OCI-LY7 (cell line): ENCODE measurements at regions not wholly inside any gene's neighbourhood (a gene's known extent, or its start where the extent isn't known, plus 50 kb on each side); places are given as distances from the start of the nearest gene placed in this dataset.
"Not testable (repeated sequence)": the region's sequence is repeated elsewhere in the genome, so short reads cannot be mapped to it uniquely, and the experiment has no call there.

Experiments
- BruUV-seq: library from RNA; stranded (reverse); fragments of 400-500 nt; replicated peaks from 2 replicates; lab custom pipeline; 2021; lab: Mats Ljungman, UMichigan
- CTCF ChIA-PET: fragments of 300-600 bp; sonication (Branson Sonifier 250); formaldehyde crosslinking; loops from one replicate; lab custom pipeline; 2022; ENCODE audit warnings: antibody characterized with exemption; ENCODE audit not compliant: unreplicated experiment; lab: Charles Lee
- POLR2A ChIA-PET: fragments of 300-600 bp; sonication (Branson Sonifier 250); formaldehyde crosslinking; loops from one replicate; lab custom pipeline; 2022; ENCODE audit warnings: antibody characterized with exemption; lab: Charles Lee
- DNase-seq: peaks from one replicate; pipeline ENCODE4 v3.0.0-alpha.2; 2015; ENCODE audit warnings: low spot score
- H2AFZ ChIP-seq: fragments of 200-600 bp; sonication (generic), shearing (Covaris generic); 2 replicates; pipeline ENCODE4 v1.6.1; 2014; ENCODE audit warnings: mild to moderate bottlenecking, antibody characterized with exemption, low read length, moderate library complexity
- H3K27ac ChIP-seq: fragments of 200-600 bp; sonication (generic); 2 replicates; pipeline ENCODE4 v1.5.1; 2014; ENCODE audit warnings: mixed run types, low read depth, mild to moderate bottlenecking, moderate library complexity, low read length, inconsistent platforms; ENCODE audit not compliant: poor library complexity, severe bottlenecking
- H3K36me3 ChIP-seq: fragments of 200-600 bp; sonication (generic); 2 replicates; pipeline ENCODE4 v1.6.1; 2014; ENCODE audit warnings: mild to moderate bottlenecking, antibody characterized with exemption, low read length, moderate library complexity, mixed read lengths; ENCODE audit not compliant: insufficient read depth
- H3K4me1 ChIP-seq: fragments of 200-600 bp; sonication (generic); 2 replicates; pipeline ENCODE4 v1.5.1; 2014; ENCODE audit warnings: mild to moderate bottlenecking, low read length; ENCODE audit not compliant: insufficient read depth, poor library complexity, severe bottlenecking
- H3K4me2 ChIP-seq: fragments of 200-600 bp; sonication (generic); 2 replicates; pipeline ENCODE4 v1.6.1; 2014; ENCODE audit warnings: mild to moderate bottlenecking, low read length
- H3K4me3 ChIP-seq: fragments of 200-600 bp; sonication (generic); 2 replicates; pipeline ENCODE4 v1.5.1; 2014; ENCODE audit warnings: mild to moderate bottlenecking, low read depth, low read length; ENCODE audit not compliant: poor library complexity, severe bottlenecking
- H3K79me2 ChIP-seq: fragments of 200-600 bp; sonication (generic); 2 replicates; pipeline ENCODE4 v1.6.1; 2016; ENCODE audit warnings: low read depth, mild to moderate bottlenecking, low read length, moderate library complexity, mixed read lengths; ENCODE audit not compliant: insufficient read depth
- H3K9me2 ChIP-seq: fragments of 200-600 bp; sonication (generic); 2 replicates; pipeline ENCODE4 v1.6.1; 2016; ENCODE audit warnings: mild to moderate bottlenecking, low read length, mixed read lengths; ENCODE audit not compliant: insufficient read depth
- H3K9me3 ChIP-seq: fragments of 200-600 bp; sonication (generic); 2 replicates; pipeline ENCODE4 v1.6.1; 2014; ENCODE audit warnings: mild to moderate bottlenecking, mixed run types, low read length, mixed read lengths
- H4K20me1 ChIP-seq: fragments of 200-600 bp; sonication (generic); 2 replicates; pipeline ENCODE4 v1.6.1; 2014; ENCODE audit warnings: mild to moderate bottlenecking, antibody characterized with exemption, low read length, moderate library complexity, mixed read lengths; ENCODE audit not compliant: insufficient read depth
- intact Hi-C: fragments of 100-400 bp; cut with micrococcal nuclease; formaldehyde crosslinking; loops from one replicate; pipeline ENCODE4 v1.10.0; 2022; ENCODE audit not compliant: unreplicated experiment

DNA sequence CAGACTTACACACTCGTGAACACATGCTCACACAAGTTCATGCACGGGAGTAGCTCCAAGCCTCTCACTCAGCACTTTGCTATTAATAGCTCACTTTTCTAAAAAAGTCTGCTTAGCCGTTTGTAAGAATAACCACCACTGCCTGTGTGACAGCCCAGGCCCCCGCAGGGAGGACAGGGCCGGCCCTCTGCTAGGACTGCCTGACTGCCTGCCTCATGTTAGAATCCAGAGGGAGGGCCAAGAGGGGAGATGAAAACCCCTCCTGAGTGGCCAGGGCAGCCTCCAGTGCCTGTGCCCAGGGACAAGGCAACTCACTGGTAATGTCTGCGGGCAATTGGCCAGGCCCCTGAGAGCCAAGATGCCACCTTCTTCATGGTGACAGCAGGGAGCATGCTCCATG is 152.9 kb upstream of the PLGLB2 start:
- H3K4me3 ChIP-seq, BruUV-seq, H3K36me3 ChIP-seq, POLR2A ChIA-PET, intact Hi-C loops, H4K20me1 ChIP-seq, DNase-seq, H3K9me3 ChIP-seq, H3K9me2 ChIP-seq, H3K4me2 ChIP-seq, H3K4me1 ChIP-seq, H3K27ac ChIP-seq, H3K79me2 ChIP-seq, CTCF ChIA-PET, H2AFZ ChIP-seq: not testable (repeated sequence)

DNA sequence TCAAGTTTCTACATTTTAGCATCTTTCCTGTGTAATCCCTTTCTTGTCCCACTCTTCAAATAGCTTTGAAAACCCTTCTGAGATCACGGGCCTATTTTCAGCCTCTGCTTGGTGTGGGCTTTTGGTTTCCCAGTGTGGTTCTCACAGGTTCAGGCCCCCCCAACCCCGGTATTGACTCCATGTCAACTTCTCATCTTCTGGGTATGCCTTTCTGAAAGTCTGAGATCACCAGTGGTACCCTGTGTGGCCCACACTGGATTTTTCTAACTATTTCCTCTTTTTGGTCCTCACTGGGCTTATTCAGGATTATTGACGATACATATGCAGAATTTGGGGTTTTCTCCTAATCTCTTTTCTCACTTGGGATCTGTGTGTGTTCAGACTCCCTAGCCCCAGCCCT is 146.9 kb upstream of the PLGLB2 start:
- CTCF ChIA-PET = not testable (repeated sequence)

DNA sequence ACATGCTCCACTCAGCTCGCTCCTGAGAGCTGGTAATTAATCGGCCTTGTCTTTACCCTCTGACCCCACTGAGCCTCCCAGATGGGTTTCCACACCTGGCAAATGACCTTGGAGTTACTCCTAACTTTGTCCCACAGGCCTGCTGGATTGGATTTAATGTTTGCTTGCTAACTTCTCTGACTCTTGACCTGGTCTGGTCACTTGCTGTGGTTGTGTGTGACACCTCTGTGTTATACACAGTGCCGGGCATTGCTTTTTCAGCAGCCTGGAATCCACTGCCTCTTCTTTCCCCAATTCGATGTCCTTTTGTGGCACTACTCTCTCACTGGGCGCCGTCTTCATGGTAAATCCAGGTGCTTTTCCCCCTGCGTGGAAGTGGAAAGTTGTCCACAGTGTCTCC is 145.8 kb upstream of the PLGLB2 start:
- intact Hi-C loops, H3K4me2 ChIP-seq, H4K20me1 ChIP-seq, H3K4me1 ChIP-seq, DNase-seq, BruUV-seq, H2AFZ ChIP-seq, H3K9me3 ChIP-seq, H3K79me2 ChIP-seq, H3K27ac ChIP-seq, H3K36me3 ChIP-seq, H3K9me2 ChIP-seq, POLR2A ChIA-PET, H3K4me3 ChIP-seq, CTCF ChIA-PET: not testable (repeated sequence)

More for the DNA sequence above, 146.9 kb upstream of the PLGLB2 start:
- H3K27ac ChIP-seq, H3K9me2 ChIP-seq, H4K20me1 ChIP-seq, H3K4me1 ChIP-seq, H2AFZ ChIP-seq, intact Hi-C loops, H3K4me3 ChIP-seq, H3K9me3 ChIP-seq, BruUV-seq, H3K79me2 ChIP-seq, POLR2A ChIA-PET, DNase-seq, H3K36me3 ChIP-seq, H3K4me2 ChIP-seq: not testable (repeated sequence)

DNA sequence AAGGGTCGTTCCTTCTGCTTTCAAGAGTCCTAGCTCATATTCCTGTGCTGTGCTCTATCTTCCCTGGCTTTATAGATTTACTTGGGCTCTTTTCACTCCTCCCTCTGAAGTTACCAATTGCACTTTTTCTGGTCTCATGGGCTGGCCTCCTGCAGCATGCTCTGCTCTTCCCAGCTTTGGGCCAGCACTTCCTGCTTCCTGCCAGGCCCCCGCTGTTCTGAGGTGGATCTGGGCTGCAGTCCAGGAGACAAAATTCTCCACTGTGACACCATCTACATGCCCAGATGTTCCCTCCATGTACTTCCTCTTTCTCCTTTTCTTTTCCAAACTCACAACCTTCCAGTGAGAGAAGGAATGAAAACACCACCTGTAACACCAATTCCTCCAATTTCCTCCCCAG is 145.2 kb upstream of the PLGLB2 start:
- H3K4me1 ChIP-seq, POLR2A ChIA-PET, BruUV-seq, H3K9me2 ChIP-seq, CTCF ChIA-PET, H3K4me3 ChIP-seq, H3K9me3 ChIP-seq, DNase-seq, H3K36me3 ChIP-seq, intact Hi-C loops, H2AFZ ChIP-seq, H3K79me2 ChIP-seq, H3K4me2 ChIP-seq, H4K20me1 ChIP-seq, H3K27ac ChIP-seq: not testable (repeated sequence)

DNA sequence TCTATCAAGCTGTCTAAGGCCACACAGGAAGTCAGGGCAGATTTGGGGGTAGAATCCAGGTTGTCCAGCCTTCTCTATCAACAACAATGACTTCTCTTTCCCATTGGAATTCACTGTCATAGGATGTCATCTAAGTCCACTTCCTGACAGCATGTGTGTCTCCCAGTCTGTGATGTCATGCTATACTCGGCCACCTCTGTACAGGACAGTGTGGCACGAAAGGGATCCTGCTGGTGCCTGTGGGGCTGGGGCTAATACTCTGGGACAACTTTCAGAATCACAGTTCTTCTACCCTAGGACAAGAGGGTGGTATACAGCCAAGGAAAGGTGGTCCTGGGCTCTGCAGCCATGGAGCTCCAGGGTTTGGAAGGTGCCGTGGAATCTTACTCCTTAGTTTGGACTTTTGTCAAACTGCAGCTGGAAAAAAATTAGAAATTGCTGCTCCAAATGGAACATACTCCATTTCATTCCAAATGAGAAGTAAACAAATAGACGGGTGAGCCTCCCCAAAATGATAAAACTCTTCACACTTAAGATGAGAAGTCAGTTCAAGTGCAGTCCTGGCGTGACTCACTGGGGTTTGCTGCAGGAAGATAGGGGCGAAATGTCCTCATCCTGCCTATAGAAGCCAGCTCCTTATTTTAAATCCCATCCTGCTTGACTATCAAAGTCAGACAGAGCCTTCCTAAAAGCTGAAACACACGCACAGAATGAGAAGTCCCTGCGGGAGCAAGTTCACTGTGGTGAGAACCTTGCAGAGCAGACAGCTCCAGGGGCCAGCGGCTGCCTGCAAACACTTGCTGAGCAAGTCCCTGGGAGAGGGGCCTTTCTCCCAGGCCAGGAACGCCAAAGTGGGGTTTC is 144.2 kb upstream of the PLGLB2 start:
- H2AFZ ChIP-seq, DNase-seq, H3K79me2 ChIP-seq, BruUV-seq, H3K36me3 ChIP-seq, H3K4me1 ChIP-seq, H4K20me1 ChIP-seq, intact Hi-C loops, H3K4me2 ChIP-seq, POLR2A ChIA-PET, CTCF ChIA-PET, H3K9me2 ChIP-seq, H3K27ac ChIP-seq, H3K9me3 ChIP-seq, H3K4me3 ChIP-seq: not testable (repeated sequence)

DNA sequence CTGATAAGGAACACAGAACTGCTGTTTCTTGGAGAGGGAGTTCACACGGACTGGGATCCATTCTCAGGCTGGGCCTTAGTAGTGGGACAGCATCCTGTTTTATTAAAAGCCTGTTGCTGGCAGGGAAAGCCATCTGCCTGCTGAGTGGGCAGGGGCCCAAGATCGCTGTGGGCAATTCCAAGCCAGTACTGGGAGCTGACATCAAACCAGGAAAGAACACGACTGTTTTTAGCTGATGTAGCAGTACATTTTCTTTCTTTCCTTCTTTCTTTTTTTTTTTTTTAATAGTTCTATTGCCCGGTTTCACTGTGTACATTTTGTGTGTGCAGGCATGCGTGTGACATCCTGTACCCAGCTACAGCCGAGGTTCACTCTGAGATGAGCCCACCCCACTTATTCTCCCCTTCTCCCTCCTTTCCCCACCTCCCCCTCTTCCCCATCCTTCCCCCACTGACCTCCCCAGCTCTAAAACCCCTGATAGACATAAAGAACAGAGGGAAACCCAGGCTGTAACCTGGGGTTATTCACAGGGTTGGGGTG is 143.5 kb upstream of the PLGLB2 start:
- BruUV-seq, H4K20me1 ChIP-seq, H3K9me2 ChIP-seq, H3K9me3 ChIP-seq, H3K4me3 ChIP-seq, POLR2A ChIA-PET, H3K27ac ChIP-seq, H3K4me2 ChIP-seq, H3K36me3 ChIP-seq, H2AFZ ChIP-seq, H3K4me1 ChIP-seq, DNase-seq, intact Hi-C loops, H3K79me2 ChIP-seq, CTCF ChIA-PET: not testable (repeated sequence)
